LNCaP clone FGC (cell line): ENCODE measurements at regions not wholly inside any gene's neighbourhood (a gene's known extent, or its start where the extent isn't known, plus 50 kb on each side); places are given as distances from the start of the nearest gene placed in this dataset.

Experiments
- DNase-seq: peaks from one replicate; pipeline ENCODE4 v3.0.0-alpha.2; 2011; ENCODE audit warnings: low read depth
- H3K4me3 ChIP-seq: 2 replicates; pipeline ENCODE4 v1.5.1; 2011; ENCODE audit warnings: mild to moderate bottlenecking, low read depth, low read length, control low read depth
- TF ChIP-seq, protein P1 (sequence below): IDR thresholded peaks from 2 replicates; pipeline ENCODE4 v1.5.1; 2012; ENCODE audit warnings: mild to moderate bottlenecking; ENCODE audit not compliant: control insufficient read depth, insufficient read depth; ENCODE audit errors: extremely low read depth

DNA sequence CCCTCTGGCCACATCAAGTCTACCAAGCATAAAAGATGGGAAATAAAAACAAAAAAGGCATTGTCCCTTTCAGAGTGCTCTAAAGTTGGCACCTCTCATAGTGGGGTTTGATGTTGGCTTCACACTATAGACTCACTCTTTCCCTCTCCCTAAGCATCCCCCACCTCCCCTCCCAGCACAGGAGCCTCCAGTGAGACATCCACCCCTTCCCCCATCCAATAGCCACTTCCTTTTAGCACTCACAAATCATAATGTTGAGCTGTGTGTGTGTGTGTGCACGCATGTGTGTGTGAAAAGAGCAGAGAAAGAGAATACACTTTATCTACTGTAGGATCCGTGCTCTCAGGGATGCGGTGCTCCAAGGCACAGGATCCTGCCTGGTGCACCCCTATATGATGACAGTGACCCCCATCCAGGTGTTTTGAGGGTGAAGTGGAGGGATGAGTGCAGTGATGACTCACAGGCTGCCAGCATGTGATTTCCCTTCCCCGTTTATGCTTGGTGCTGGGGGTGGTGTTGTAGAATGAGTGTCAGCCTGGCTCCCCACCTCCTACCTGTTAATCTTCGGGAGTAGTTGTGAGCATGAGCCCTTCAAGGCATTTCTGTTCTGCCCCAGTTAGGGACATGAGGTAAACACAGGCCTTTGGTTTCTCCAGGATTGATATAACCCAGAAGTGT is 235.2 kb upstream of the B3GAT1 start:
- H3K4me3 ChIP-seq: no peak overlapping the region
- TF ChIP-seq, protein P1, sequence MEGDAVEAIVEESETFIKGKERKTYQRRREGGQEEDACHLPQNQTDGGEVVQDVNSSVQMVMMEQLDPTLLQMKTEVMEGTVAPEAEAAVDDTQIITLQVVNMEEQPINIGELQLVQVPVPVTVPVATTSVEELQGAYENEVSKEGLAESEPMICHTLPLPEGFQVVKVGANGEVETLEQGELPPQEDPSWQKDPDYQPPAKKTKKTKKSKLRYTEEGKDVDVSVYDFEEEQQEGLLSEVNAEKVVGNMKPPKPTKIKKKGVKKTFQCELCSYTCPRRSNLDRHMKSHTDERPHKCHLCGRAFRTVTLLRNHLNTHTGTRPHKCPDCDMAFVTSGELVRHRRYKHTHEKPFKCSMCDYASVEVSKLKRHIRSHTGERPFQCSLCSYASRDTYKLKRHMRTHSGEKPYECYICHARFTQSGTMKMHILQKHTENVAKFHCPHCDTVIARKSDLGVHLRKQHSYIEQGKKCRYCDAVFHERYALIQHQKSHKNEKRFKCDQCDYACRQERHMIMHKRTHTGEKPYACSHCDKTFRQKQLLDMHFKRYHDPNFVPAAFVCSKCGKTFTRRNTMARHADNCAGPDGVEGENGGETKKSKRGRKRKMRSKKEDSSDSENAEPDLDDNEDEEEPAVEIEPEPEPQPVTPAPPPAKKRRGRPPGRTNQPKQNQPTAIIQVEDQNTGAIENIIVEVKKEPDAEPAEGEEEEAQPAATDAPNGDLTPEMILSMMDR: no peak
- no peak for DNase-seq

DNA sequence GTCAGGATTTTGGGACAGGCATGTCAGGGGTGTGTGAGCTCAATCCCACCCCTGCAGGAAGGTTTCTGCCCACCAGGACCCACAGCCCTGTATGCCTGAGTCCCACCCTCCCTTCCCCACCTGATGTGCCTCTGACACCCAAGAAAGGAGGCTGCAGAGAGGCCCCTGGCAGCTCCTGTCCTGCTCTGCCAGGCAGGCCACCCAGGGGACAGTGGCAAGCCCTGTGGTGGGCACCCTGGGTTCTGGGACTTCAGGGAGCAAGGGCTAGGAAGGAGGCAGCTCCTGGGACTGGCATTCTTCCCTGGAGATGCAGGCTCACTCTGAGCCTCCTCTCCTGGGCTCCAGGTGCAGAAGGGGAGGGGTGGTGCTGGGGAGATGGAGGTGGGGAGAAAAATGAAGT is 234.5 kb upstream of the B3GAT1 start:
- no peak overlapping the region for H3K4me3 ChIP-seq
- DNase-seq: no peak
- TF ChIP-seq, protein P1: no peak

- H3K4me3 ChIP-seq: no peak overlapping the region
- TF ChIP-seq, protein P1: no peak
- no peak for DNase-seq
Measured at GRCh38 chr11:134645576-134645975, 233.5 kb upstream of the B3GAT1 start.

DNA sequence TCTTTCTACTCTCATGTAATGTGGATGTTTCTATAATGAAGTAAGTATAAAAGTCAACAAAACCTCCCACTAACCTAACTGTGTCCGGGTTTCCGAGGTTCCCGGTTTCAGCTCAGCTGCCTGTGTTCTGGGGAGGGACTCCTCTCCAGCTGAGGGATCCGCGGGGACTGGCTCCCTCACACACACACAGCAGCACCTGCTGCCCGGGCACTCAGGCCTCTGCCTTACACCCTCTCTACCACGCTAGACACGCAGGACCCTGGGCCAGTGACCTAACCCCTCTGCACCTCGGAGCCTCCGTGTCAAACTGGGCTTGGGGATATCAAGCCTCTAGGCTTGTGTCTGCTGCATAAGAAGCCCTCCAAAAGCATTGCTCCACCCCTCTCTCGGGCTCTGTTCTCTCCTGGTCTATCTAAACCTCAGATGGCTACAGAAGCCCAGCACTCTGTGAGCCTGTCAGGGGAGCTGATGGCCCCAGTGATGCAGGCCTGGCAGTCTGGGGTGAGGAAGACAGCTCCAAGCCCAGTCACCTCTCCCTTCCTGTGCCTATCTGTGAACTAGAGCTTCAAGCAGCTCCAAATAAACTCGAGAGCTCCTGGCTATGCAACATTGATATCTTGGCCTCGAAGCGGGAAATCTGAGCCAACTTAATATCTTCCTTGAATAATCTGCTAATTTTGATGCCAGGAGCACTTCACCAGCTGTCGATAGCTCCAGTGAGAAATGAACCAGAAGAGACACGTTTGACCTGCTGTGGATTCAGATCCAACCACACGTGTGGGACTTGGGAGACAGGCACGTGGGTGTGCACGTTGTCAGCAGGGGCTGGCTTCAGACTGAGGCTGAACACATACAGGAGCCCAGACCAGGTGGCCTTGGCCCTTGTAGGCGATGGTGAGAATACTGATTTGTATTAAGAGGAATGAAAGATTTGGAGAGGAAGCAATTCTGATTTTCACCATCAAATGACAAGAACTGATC is 232.7 kb upstream of the B3GAT1 start:
- H3K4me3 ChIP-seq: no peak overlapping the region
- TF ChIP-seq, protein P1: no peak
- no peak for DNase-seq

GRCh38 chr11:134643115-134644012 is 231.3 kb upstream of the B3GAT1 start:
- TF ChIP-seq, protein P1: no peak
- no peak for DNase-seq
- H3K4me3 ChIP-seq: no peak overlapping the region

GRCh38 chr11:134642206-134642605 is 230.2 kb upstream of the B3GAT1 start:
- TF ChIP-seq, protein P1: no peak

More at GRCh38 chr11:134642206-134642605, 230.2 kb upstream of the B3GAT1 start:
- no peak overlapping the region for H3K4me3 ChIP-seq
- DNase-seq: no peak
